GM21737 (cell line): ENCODE measurements at regions not wholly inside any gene's neighbourhood (a gene's known extent, or its start where the extent isn't known, plus 50 kb on each side); places are given as distances from the start of the nearest gene placed in this dataset.
"Not testable (repeated sequence)": the region's sequence is repeated elsewhere in the genome, so short reads cannot be mapped to it uniquely, and the experiment has no call there.

ENCODE experiments used
- ATAC-seq: cut with Tn5 transposase; IDR thresholded peaks from one replicate; pipeline ENCODE4 v1.9.1; 2021; ENCODE audit warnings: mild to moderate bottlenecking, moderate library complexity; ENCODE audit not compliant: unreplicated experiment

DNA sequence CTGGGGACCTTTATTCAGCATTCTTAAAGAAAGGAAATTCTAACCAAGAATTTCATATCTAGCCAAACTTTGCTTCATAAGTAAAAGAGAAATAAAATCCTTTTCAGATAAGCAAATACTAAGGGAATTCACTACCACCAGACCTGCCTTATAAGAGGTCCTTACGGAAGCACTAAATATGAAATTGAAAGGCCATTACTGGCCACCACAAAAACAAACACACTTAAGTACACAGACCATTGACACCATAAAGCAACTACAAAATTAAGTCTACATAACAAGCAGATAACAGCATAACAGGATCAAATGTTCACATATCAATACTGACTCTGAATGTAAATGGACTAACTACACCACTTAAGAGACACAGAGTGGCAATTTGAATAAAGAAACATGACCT lies 361.4 kb upstream of the POU5F2 start:
- ATAC-seq: no peak

DNA sequence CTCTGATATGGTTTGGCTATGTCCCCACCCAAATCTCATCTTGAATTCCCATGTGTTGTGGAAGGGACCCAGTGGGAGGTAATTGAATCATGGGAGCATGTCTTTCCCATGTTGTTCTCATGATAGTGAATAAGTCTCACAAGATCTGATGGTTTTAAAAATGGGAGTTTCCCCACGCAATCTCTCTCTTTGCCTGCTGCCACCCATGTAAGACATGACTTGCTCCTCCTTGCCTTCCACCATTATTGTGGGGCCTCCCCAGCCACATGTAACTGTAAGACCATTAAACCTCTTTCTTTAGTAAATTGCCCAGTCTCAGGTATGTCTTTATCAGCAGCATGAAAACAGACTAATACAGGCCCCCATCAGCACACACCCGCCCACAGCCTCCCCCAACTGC lies 356.0 kb upstream of the POU5F2 start:
- ATAC-seq: not testable (repeated sequence)

DNA sequence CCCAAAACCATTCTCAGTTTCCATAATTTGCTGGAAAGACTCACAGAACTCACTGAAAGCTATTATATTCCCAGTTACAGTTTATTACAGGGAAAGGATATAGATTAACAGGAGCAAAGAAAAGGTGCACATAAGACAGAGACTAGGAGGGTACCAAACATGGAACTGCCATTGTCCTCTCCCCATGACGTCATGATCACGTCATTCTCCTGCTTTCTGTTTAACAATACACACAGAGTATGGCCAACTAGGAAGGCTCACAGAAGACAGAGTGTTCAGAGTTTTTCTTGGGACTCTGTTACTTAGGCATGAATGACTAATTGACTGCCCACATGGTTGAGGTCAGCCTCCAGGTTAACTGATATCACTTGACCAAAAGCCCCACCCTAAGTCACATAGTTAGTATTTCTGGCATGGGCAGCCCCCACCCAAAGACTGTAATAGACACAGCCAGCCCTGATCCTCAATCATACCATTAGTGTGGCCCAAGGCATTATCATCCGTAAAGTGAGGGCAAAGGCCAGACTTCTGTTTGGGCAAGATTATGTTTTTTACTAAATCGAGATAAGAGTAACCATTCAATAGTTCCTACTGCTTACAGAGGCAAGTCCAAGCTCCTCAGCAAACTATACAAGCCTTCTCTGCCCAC lies 353.5 kb upstream of the POU5F2 start:
- no peak for ATAC-seq

DNA sequence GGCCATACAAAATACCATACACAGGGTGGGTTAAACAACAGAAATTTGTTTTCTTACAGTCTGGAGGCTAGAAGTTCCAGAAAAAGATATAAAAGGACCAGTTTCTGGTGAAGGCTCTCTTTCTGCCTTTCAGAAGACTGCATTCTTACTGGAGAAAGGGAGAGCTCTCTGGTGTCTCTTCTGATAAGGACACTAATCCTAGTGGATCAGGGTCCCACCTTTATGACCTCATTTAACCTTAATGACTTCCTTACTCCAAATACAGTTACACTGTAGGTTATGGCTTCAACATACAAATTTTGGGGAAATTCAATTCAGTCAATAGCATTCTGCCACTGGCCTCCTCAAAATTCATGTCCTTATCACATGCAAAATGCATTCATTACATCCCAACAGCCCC lies 351.9 kb upstream of the POU5F2 start:
- ATAC-seq: no peak

DNA sequence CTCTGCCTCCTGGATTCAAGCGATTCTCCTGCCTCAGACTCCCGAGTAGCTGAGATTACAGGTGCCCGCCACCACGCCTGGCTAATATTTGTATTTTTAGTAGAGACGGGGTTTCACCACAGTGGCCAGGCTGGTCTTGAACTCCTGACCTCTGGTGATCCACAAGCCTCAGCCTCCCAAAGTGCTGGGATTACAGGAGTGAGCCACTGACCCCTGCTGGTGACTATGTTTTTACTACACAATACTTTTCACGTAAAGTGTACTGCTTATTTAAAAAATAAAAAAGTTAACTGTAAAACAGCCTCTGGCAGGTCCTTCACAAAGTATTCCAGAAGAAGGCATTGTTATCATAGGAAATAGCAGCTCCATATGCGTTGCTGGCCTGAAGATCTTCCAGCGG lies 345.2 kb upstream of the POU5F2 start:
- not testable (repeated sequence) for ATAC-seq

DNA sequence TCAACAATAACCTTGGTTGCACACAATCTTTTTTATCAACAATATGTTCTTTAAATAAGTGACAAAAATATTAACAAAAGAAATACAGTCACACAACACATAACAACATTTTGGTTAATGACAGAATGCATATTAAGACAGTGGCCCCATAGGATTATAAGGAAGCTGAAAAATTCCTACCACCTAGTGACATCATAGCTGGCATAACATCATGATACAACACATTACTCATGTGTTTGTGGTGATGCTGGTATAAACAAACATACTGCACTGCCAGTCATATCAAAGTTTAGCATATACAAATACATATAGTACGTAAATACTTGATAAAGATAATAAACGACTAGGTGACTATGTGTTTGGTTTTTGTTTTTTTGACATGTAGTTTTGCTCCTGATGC lies 344.8 kb upstream of the POU5F2 start:
- no peak for ATAC-seq

DNA sequence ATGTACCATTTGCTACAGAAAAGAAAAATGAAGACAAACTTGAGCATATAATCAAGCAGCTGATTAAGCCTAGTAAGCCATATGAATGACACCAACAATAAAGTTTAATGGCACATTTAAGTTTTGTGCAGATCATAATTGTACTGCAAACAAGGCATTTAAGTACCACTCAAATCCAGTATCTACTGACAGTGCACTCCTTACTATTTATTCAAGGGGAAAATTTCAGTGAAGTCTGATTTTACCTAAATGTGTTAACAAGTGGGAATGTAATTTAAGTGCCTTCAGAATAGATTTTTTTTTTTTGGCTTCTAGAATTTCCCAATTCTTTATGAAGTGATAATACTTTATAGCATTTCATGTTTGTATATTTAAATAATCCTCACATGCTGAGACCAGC lies 341.0 kb upstream of the POU5F2 start:
- ATAC-seq: no peak

DNA sequence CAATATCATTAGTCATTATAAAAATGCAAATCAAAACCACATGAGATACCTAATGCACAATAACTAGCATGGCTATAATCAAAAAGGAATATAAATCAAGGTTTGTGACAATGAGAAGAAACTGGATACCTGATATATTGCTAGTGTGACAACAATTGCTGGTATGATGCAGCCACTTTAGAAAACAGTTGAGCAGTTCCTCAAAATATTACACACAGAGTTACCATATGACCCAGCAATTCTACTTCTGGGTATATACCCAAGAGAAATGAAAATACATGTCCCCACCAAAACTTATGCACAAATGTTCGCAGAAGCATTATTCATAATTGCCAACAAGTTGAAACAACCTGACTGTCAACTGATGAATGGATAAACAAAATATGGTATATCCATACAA lies 339.7 kb upstream of the POU5F2 start:
- ATAC-seq: no peak

DNA sequence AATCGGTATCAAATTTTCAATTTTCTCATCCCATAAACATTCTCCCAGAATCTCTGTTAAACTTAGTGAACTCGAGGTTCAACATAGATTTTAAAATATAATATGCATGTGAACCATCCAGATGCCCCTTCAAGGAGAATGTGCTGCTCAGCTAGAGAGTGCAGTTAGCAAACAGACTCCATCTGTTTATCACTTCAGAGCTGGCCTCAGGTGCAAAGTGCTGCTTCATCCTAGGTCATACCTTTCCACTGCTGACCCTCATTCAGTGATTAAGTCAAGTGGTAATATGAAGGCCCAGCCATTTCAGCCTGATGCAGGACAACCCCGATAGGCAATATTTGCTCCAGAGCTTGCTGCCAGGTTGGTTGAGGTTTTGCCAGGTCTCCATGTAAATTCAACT lies 339.0 kb upstream of the POU5F2 start:
- no peak for ATAC-seq

DNA sequence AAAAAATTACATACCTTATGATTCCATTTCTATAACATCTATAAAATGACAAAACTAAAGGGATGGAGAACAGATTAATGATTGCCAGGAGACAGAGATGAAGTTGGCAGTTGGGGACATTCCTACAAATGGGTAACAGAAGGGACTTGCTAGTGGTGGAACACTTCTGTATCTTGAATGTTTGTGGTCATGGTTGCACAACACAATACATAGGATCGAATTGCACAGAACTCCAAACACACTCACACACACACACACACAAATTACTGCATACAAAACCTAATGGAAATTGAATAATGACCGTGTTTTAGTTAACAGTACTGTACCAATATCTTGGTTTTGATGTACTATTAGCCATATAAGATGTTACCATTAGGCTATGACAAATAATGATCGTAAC lies 330.7 kb upstream of the POU5F2 start:
- ATAC-seq: no peak

DNA sequence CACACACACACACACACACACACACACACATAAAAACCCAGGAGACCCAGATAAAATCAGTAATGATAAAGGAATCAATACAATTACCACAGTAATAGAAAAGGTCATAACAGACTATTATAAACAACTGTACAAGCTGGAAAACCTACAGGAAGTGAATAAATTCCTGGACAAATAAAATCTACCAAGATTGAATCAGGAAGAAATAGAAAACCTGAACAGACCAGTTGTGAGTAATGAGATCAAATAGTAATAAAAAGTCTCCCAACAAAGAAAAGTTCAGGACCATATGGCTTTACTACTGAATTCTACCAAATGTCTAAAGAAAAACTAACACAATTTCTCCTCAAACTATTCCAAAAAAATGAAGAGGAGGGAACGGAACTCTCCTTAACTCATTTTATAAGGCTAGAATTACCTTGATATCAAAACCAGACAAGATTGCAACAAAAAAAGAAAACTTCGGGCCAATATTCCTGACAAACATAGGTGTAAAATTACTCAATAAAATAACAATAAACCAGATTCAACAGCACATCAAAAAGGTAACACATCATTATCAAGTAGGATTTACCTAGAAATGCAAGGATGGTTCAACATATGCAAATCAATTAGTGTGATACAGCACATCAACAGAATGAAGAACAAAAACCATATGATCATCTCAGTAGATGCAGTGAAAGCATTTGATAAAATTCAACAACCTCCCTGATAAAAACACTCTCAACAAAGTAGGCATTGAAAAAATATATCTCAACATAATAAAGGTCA lies 325.2 kb upstream of the POU5F2 start:
- ATAC-seq: no peak

DNA sequence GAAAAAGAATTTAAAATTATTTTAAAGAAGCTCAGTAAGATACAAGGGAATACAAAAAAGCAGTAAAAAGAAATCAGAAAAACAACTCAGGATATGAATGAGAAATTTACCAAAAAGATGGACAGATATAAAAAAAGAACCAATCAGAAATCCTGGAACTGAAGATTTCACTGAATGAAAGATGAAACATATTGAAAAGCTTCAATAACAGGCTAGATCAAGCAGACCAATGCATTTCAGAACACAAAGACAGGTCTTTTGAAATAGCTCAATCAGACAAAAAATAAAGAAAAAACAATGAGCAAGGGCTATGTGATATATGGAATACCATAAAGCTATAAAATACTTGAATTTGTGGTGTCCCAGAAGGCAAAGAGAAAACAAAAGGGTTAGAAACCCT lies 322.6 kb upstream of the POU5F2 start:
- no peak for ATAC-seq

DNA sequence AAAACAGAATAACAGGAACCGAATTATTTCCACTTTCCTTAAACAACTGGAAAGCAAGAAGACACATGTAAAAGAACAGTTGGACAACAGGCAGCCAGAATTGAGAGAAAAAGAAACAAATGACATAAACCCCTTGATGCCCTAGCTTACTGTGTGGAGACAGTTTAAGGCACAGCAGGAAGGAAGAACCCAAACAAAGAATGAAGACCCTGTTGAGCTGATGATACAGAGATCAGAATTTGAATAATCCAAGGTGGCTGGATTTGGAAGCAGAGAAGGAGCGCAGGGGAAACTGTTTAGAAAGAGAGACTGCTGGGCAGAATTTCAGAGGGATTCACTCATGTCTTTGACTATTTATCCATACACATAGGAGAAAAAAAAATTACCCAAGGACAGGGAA lies 316.3 kb upstream of the POU5F2 start:
- no peak for ATAC-seq

DNA sequence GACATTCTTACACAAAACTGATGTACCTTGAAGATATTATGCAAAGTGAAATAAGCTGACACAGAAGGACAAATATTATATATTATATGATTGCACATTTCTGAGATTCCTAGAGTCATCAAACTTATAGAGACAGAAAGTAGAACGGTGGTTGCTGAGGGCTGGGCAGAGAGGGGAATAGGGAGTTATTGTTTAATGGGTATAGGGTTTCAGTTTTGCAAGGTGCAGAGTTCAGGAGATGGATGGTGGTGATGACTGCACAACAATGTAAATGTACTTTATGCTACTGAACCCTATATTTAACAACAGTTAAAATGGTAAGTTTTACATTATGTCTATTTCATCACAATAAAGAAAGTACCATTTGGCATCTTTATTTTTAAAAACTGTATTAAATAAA lies 315.8 kb upstream of the POU5F2 start:
- peak; percentile 69 for ATAC-seq

DNA sequence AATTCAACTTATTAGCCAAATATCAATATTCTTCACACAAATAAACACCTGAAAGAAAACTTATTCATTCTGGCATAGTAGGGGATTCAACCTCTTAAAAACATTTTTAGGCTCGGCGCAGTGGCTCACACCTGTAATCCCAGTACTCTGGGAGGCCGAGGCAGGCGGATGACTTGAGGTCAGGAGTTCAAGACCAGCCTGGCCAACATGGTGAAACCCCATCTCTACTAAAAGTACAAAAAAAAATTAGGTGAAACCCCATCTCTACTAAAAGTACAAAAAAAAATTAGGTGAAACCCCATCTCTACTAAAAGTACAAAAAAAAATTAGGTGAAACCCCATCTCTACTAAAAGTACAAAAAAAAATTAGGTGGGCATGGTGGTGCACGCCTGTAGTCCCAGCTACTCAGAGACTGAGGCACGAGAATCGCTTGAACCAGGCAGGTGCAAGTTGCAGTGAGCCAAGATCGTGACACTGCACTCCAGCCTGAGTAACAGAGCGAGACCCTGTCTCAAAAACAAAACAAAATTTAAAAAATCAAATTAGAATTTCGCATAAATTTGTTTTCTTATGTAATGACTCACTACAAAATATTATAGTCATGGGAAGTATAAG lies 308.0 kb upstream of the POU5F2 start:
- not testable (repeated sequence) for ATAC-seq

DNA sequence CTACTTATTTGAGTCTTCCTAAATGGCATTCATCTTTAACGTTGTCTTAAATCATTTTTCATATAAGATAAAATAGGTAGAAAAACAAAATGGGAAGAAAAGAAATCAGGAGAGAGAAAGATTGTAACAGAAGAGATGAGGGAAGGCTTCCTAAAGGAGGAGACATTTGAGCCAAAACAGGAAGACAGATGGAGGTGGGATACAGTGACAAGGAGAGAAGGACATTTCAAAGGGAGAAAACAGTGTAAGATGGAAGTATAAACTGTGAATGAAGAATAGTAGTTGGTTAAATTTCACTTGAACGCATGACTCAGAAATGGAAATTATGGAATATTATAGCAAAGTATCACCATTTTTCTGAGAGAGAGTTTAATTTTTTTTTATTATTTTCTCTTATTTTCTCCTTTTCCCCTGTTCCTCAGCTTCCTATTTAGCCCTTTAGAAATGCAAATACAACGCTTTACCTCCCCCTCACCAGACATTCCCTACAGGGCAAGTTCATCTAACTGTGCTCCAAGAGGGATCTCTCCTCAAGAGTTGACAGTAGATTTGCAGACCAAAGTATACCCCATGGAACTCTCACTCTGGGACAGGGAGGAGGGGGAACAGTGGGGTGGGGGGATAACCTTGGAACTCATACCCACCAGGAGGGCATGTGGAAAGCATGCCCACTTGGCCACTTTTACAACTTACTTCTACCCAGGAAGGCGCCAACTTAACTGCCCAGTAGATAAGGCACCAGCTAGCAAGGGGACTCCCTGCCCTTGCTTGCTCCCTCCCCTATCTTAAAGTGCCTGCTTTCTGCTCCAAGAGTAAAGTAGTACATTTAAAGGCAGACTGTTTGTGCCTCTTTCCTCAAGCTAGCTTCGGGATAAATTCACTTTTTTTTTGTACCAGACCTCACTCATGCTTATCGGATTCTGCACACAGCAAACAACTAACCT lies 304.7 kb upstream of the POU5F2 start:
- ATAC-seq: no peak

DNA sequence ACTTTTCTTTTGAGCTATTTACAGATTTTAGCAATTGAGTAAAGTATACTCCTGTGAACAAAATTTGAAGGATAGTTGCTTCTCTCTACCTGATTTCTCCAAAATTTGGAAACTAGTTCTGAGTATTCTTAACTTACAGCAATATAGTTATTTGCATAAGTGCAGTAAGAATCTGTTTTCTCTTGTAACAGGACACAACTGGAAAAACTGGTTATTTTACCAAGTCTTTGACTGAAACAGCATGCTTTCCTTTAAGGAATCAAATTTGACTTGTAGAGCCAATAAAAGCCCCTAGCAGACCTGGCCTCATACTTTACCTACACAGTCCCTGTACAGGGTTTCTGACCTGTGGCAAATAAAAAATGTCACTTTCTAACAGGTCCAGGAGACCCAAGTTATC lies 301.9 kb upstream of the POU5F2 start:
- no peak for ATAC-seq

DNA sequence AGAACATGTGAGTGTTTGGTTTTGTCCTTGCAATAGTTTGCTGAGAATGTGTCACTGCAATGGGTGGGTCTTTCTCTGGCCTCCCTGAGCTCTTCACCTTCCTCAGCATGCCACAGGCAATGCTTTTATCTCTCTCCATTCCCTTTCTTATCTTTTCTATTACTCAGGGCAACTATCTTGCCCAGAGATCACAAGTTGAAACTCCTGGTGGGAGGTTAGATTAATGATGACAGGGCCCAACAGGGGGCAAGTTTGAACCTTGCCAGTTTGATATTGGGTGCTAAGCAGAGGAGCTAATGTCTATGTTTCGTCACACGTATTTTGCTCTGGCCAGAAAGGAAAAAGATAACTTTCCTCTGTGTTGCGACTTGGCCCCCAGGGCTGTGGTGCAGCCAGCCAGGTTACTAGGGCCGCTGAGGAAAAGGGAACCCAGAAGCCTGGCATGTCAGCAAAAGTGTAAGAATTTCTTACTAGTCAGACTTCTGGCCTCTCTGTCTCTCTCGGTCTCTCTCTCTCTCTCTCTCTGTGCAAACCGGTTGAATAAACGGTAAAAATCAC lies 299.3 kb upstream of the POU5F2 start:
- no peak for ATAC-seq

DNA sequence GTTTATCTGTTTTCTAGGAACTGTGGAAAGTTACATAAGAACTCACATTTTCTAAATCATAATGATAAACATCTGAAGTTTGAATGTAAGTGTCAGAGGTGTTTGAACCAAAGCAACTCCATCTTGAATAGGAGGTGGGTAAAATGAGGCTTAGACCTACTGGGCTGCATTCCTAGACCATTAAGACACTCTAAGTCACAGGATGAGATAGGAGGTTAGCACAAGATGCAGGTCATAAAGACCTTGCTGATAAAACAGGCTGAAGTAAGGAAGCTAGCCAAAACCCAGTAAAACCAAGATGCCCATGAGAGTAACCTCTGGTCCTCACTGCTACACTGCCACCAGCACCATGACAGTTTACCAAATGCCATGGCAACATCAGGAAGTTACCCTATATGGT lies 297.7 kb upstream of the POU5F2 start:
- no peak for ATAC-seq

DNA sequence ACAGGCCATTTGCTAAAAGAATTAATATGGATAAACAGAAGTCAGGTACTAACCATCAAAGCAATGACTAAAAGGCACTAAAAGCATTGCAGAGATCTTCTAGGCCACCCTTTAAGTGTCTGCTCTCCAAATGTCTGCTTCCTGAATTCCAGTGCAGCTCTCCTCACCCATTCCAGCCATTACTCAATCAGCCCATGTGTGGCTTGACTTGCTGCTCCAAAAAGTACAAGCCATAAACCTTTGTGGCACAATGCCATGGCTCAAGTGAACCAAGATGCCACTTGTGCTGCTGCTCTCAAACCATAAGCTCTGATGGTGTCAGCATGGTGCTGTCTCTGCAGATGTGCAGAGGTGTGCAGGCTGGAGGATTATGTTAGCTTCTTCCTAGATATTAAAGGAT lies 290.2 kb upstream of the POU5F2 start:
- no peak for ATAC-seq

DNA sequence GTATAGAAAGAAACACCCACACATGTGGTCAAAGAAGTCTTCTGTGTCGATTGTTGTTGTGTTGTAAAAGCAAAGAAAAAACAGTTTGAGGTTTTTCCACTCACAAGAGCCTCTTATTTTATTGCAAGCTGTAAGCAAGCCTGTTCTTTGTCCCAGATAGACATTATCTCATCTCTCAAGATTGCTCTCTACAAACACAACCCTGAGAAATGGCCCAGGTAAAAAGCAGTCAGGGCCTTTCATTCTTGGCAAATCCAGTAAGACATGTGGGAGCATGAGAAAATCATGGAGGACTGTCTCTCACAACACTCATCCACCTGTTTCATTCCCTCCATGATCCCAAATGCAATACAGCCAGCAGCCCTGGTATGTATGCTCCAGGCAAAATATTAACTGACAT lies 286.6 kb upstream of the POU5F2 start:
- ATAC-seq: no peak
